Osteocyte (in vitro differentiated cells): ENCODE measurements at regions not wholly inside any gene's neighbourhood (a gene's known extent, or its start where the extent isn't known, plus 50 kb on each side); places are given as distances from the start of the nearest gene placed in this dataset.

ENCODE experiments used
- DNase-seq: peaks from one replicate; pipeline ENCODE4 v3.0.0; 2021; ENCODE audit warnings: mixed read lengths; ENCODE audit not compliant: unreplicated experiment; ENCODE audit errors: extremely low spot score
- H3K27ac Mint-ChIP-seq: one replicate; pipeline ENCODE4 v1.8.0; 2021; ENCODE audit warnings: mild to moderate bottlenecking, mixed read lengths; ENCODE audit not compliant: unreplicated experiment
- H3K27me3 Mint-ChIP-seq: one replicate; pipeline ENCODE4 v1.8.0; 2021; ENCODE audit warnings: mixed read lengths; ENCODE audit not compliant: unreplicated experiment
- H3K36me3 Mint-ChIP-seq: one replicate; pipeline ENCODE4 v1.8.0; 2021; ENCODE audit warnings: mixed read lengths; ENCODE audit not compliant: unreplicated experiment
- H3K4me1 Mint-ChIP-seq: one replicate; pipeline ENCODE4 v1.8.0; 2021; ENCODE audit warnings: mixed read lengths; ENCODE audit not compliant: unreplicated experiment
- H3K4me3 Mint-ChIP-seq: one replicate; pipeline ENCODE4 v1.8.0; 2021; ENCODE audit warnings: mild to moderate bottlenecking, moderate library complexity, mixed read lengths; ENCODE audit not compliant: unreplicated experiment
- H3K9me3 Mint-ChIP-seq: one replicate; pipeline ENCODE4 v1.8.0; 2021; ENCODE audit warnings: mixed read lengths; ENCODE audit not compliant: unreplicated experiment
- TF ChIP-seq, protein P1 (sequence below): fragments of 200-600 bp; sonication (generic); IDR thresholded peaks from 2 replicates; pipeline ENCODE4 v1.5.0; 2021; ENCODE audit warnings: antibody characterized with exemption, mild to moderate bottlenecking, moderate library complexity

DNA sequence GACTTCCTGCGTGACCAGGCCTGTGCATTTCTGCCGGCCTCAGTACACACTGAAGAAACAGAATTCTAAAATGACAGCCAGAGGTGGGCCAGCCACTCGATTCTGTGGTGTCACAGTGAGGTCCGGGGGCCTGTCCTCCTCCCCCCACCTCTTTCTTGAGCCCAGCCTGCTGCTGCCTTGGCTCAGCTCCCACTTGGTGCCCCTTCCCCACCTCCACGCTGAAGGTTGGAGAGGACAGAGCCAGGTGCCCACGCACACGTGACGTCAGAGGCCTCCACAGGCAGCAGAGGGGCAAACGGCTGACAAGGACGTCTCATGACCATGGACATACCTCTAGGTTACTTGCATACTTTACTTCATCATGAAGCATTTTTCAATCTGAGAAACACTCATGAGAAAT lies 78.0 kb upstream of the SHANK2 start:
- Mint-ChIP-seq H3K9me3 (peaks cover 5% of the 10 kb centered on the region), H3K27me3 (peaks cover 16% of the 10 kb centered on the region)
- DNase-seq, result no peak

DNA sequence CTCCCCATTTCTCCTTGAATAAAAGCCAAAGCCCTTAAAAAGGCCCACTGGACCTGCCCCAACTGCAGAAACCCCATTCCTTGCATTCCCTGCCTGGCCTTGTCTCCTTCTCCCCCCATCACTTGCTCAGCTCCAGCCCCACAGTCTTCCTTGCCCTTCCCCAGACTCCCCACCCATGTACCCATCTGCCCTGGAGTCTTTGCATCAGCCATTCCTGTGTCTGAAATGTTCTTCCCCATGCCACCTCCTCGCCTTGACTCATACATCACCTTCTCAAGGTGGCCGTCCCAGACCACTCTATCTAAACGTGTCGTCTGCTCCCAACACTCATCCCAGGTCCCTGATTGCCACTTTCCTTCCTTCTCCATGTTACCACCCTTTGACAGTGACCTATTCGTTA lies 77.4 kb upstream of the SHANK2 start:
- no peaks in the 10 kb centered on the region for H3K36me3 Mint-ChIP-seq
- peaks cover 5% of the 10 kb centered on the region for H3K9me3 Mint-ChIP-seq
- H3K4me3 Mint-ChIP-seq, result no peak overlapping the region
- TF ChIP-seq, protein P1, sequence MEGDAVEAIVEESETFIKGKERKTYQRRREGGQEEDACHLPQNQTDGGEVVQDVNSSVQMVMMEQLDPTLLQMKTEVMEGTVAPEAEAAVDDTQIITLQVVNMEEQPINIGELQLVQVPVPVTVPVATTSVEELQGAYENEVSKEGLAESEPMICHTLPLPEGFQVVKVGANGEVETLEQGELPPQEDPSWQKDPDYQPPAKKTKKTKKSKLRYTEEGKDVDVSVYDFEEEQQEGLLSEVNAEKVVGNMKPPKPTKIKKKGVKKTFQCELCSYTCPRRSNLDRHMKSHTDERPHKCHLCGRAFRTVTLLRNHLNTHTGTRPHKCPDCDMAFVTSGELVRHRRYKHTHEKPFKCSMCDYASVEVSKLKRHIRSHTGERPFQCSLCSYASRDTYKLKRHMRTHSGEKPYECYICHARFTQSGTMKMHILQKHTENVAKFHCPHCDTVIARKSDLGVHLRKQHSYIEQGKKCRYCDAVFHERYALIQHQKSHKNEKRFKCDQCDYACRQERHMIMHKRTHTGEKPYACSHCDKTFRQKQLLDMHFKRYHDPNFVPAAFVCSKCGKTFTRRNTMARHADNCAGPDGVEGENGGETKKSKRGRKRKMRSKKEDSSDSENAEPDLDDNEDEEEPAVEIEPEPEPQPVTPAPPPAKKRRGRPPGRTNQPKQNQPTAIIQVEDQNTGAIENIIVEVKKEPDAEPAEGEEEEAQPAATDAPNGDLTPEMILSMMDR, result no peak
- H3K4me1 Mint-ChIP-seq, result no peaks in the 10 kb centered on the region
- no peak for DNase-seq
- H3K27ac Mint-ChIP-seq, result no peak overlapping the region
- H3K27me3 Mint-ChIP-seq, result peaks cover 18% of the 10 kb centered on the region

More for the DNA sequence above, 78.0 kb upstream of the SHANK2 start:
- no peaks in the 10 kb centered on the region for H3K36me3 Mint-ChIP-seq
- no peak overlapping the region for H3K27ac Mint-ChIP-seq
- H3K4me1 Mint-ChIP-seq, result no peaks in the 10 kb centered on the region
- H3K4me3 Mint-ChIP-seq, result no peak overlapping the region
- TF ChIP-seq, protein P1, result no peak

DNA sequence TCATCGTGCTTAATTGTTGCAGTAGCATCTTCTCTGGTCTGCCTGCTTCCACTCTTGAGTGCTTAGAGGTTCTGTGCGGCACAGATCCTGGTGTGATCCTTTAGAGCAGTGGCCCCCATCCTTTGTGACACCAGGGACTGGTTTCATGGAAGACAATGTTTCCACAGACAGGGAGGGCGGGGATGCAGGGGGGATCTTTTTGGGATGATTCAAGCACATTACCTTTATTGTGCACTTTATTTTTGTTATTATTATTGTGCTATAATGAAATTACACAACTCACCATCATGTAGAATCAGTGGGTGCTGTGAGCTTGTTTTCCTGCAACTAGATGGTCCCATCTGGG lies 76.8 kb upstream of the SHANK2 start:
- no peak overlapping the region for H3K4me3 Mint-ChIP-seq
- H3K4me1 Mint-ChIP-seq, result no peaks in the 10 kb centered on the region
- H3K9me3 Mint-ChIP-seq, result peaks cover 5% of the 10 kb centered on the region
- peaks cover 18% of the 10 kb centered on the region for H3K27me3 Mint-ChIP-seq
- H3K27ac Mint-ChIP-seq, result no peak overlapping the region
- TF ChIP-seq, protein P1, result no peak
- H3K36me3 Mint-ChIP-seq, result no peaks in the 10 kb centered on the region
- DNase-seq, result no peak

DNA sequence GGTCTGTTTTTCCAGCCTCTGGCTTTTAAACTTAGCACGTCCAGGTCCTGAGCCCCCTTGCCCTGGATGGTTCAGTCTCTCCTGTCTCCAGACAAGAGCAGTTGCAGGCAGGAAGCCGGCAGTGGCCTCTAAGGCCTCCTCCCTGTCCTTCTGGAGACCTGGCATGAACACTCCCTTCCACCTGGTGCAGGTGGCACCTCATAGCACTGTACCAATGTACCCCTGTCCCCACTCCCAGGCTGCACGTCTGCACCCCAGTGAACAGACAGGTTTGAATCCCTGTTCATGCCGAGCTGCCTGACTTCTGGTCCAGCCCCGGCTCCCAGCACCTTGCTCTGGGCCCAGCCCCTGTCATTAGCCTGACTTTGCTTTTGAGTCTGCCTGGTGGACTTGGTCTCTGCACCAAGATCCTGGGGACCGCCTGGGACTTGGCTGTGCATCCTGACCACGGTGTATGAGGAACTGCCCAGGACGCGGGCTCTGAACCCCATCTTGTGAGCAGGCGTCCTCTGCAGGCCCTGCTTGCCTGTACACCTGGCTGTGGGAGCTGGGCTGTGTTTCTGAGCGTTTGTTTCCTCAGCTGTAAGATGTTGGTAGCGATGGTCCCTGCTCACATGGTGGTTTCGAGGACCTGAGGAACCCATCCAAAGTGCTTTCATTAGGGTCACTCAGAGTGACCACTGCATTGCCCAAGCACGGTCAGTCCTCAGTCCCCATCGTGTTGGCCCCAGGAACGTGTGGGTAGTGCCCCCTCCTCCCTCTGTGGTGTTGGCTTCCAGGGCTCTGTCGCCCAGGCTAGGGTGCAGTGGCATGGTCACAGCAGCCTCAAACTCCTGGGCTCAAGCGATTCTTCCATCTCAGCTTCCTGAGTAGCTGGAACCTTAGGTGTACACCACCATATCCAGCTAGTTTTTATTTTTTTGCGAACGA lies 75.0 kb upstream of the SHANK2 start:
- Mint-ChIP-seq H3K36me3 (no peaks in the 10 kb centered on the region), H3K27me3 (peaks cover 19% of the 10 kb centered on the region), H3K9me3 (no peaks in the 10 kb centered on the region), H3K4me1 (no peaks in the 10 kb centered on the region), H3K4me3 (no peak overlapping the region), H3K27ac (no peak overlapping the region)
- TF ChIP-seq, protein P1, result no peak
- no peak for DNase-seq

DNA sequence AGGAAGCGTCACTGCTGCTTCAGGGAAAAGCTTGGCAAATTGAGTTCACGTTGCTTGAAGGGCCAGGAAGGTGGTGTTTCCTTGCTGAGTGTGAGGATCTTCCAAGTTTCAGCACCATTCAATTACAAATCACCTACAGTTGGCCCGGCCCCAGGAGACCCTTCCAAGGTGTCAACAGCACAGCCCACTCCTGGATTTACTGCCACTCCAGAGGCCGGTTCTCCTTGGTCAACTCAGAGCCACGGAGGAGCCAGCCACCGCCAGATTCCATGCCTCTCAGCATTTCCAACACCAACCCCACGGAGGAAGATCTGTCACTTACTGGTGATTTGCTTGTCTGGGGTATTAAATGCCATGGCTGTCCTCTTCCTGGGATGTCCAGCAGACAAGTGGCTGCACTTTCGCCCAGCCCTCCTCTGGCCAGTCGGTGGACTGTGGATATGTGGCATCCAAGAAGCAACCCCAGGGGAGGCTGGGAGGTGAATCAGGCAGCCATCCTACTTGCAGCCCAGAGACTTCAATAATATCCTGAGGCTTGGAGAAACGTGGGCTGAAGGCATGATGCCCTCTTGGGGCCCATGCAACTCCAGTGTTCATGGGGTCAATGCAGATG lies 74.1 kb upstream of the SHANK2 start:
- TF ChIP-seq, protein P1, result no peak
- Mint-ChIP-seq H3K27ac (no peak overlapping the region), H3K36me3 (no peaks in the 10 kb centered on the region), H3K9me3 (no peaks in the 10 kb centered on the region), H3K4me1 (no peaks in the 10 kb centered on the region), H3K27me3 (peaks cover 18% of the 10 kb centered on the region), H3K4me3 (no peak overlapping the region)
- DNase-seq, result no peak
